ENCODE measurements at regions not wholly inside any gene's neighbourhood (a gene's known extent, or its start where the extent isn't known, plus 50 kb on each side); places are given as distances from the start of the nearest gene placed in this dataset.

GRCh38 chr13:39910833-39911232, 255.4 kb downstream of the COG6 start:
- no peaks in the 10 kb centered on the region for H3F3A ChIP-seq (ENCODE audit: insufficient read depth, low read length)
- H4K20me1 ChIP-seq (ENCODE audit: insufficient read depth, low read length) = no peaks in the 10 kb centered on the region
- peaks cover 12% of the 10 kb centered on the region for H3K4me1 ChIP-seq (ENCODE audit: insufficient read depth, low read length, severe bottlenecking)
- H3K36me3 ChIP-seq (ENCODE audit: insufficient read depth, low read length) = no peaks in the 10 kb centered on the region
- no peaks in the 10 kb centered on the region for H3K9me3 ChIP-seq (ENCODE audit: low read length)
- no peak overlapping the region for H3K4me2 ChIP-seq (ENCODE audit: low read length)
- H3K4me3 ChIP-seq (ENCODE audit: low read depth, low read length, poor library complexity, severe bottlenecking) = no peak overlapping the region
- no peak overlapping the region for H2AFZ ChIP-seq (ENCODE audit: low read length)
- H3K9me2 ChIP-seq (ENCODE audit: low read depth, low read length) = no peaks in the 10 kb centered on the region
- TF ChIP-seq CTCF (IDR thresholded peaks at IDR 0.05; ENCODE audit: low read length) = no peak
- TF ChIP-seq EZH2 (IDR thresholded peaks at IDR 0.05; ENCODE audit: borderline replicate concordance, low read length) = no peak
- H3K27me3 ChIP-seq (ENCODE audit: insufficient read depth, low read length) = no peaks in the 10 kb centered on the region
- no peak overlapping the region for H3K27ac ChIP-seq (ENCODE audit: low read depth, low read length, poor library complexity, severe bottlenecking)
- no peak overlapping the region for H3K9ac ChIP-seq (ENCODE audit: low read length)
- H3K79me2 ChIP-seq (ENCODE audit: insufficient read depth, low read length) = no peaks in the 10 kb centered on the region

- Histone ChIP-seq H3K9me2 (ENCODE audit: low read depth, low read length) (no peaks in the 10 kb centered on the region), H3K27me3 (ENCODE audit: insufficient read depth, low read length) (no peaks in the 10 kb centered on the region), H2AFZ (ENCODE audit: low read length) (no peak overlapping the region), H3K36me3 (ENCODE audit: insufficient read depth, low read length) (no peaks in the 10 kb centered on the region), H3K27ac (ENCODE audit: low read depth, low read length, poor library complexity, severe bottlenecking) (no peak overlapping the region), H3F3A (ENCODE audit: insufficient read depth, low read length) (no peaks in the 10 kb centered on the region), H3K9me3 (ENCODE audit: low read length) (no peaks in the 10 kb centered on the region), H3K79me2 (ENCODE audit: insufficient read depth, low read length) (no peaks in the 10 kb centered on the region), H3K4me3 (ENCODE audit: low read depth, low read length, poor library complexity, severe bottlenecking) (no peak overlapping the region), H3K4me1 (ENCODE audit: insufficient read depth, low read length, severe bottlenecking) (peaks cover 12% of the 10 kb centered on the region), H3K9ac (ENCODE audit: low read length) (no peak overlapping the region), H4K20me1 (ENCODE audit: insufficient read depth, low read length) (no peaks in the 10 kb centered on the region), H3K4me2 (ENCODE audit: low read length) (no peak overlapping the region)
- TF ChIP-seq EZH2 (IDR thresholded peaks at IDR 0.05; ENCODE audit: borderline replicate concordance, low read length) (no peak), CTCF (IDR thresholded peaks at IDR 0.05; ENCODE audit: low read length) (no peak)
Observed at GRCh38 chr13:39913339-39913738, 257.9 kb downstream of the COG6 start.

- no peaks in the 10 kb centered on the region for H3K36me3 ChIP-seq (ENCODE audit: insufficient read depth, low read length)
- peaks cover 12% of the 10 kb centered on the region for H3K4me1 ChIP-seq (ENCODE audit: insufficient read depth, low read length, severe bottlenecking)
- no peaks in the 10 kb centered on the region for H3K79me2 ChIP-seq (ENCODE audit: insufficient read depth, low read length)
- H3K9me3 ChIP-seq (ENCODE audit: low read length) = no peaks in the 10 kb centered on the region
- no peaks in the 10 kb centered on the region for H3K9me2 ChIP-seq (ENCODE audit: low read depth, low read length)
- no peak overlapping the region for H3K4me3 ChIP-seq (ENCODE audit: low read depth, low read length, poor library complexity, severe bottlenecking)
- H3K27ac ChIP-seq (ENCODE audit: low read depth, low read length, poor library complexity, severe bottlenecking) = no peak overlapping the region
- no peak overlapping the region for H3K9ac ChIP-seq (ENCODE audit: low read length)
- no peaks in the 10 kb centered on the region for H3K27me3 ChIP-seq (ENCODE audit: insufficient read depth, low read length)
- H4K20me1 ChIP-seq (ENCODE audit: insufficient read depth, low read length) = no peaks in the 10 kb centered on the region
- no peak overlapping the region for H3K4me2 ChIP-seq (ENCODE audit: low read length)
- H2AFZ ChIP-seq (ENCODE audit: low read length) = no peak overlapping the region
- no peak for TF ChIP-seq EZH2 (IDR thresholded peaks at IDR 0.05; ENCODE audit: borderline replicate concordance, low read length)
- TF ChIP-seq CTCF (IDR thresholded peaks at IDR 0.05; ENCODE audit: low read length) = no peak
- no peaks in the 10 kb centered on the region for H3F3A ChIP-seq (ENCODE audit: insufficient read depth, low read length)
Observed at GRCh38 chr13:39913928-39914327, 258.5 kb downstream of the COG6 start.
